Amniotic epithelial cell (primary cell): ENCODE measurements at regions not wholly inside any gene's neighbourhood (a gene's known extent, or its start where the extent isn't known, plus 50 kb on each side); places are given as distances from the start of the nearest gene placed in this dataset.
"Not testable (repeated sequence)": the region's sequence is repeated elsewhere in the genome, so short reads cannot be mapped to it uniquely, and the experiment has no call there.

ENCODE experiments used
- DNase-seq: peaks from one replicate; pipeline ENCODE4 v3.0.0-alpha.2; 2010; ENCODE audit warnings: low read depth

DNA sequence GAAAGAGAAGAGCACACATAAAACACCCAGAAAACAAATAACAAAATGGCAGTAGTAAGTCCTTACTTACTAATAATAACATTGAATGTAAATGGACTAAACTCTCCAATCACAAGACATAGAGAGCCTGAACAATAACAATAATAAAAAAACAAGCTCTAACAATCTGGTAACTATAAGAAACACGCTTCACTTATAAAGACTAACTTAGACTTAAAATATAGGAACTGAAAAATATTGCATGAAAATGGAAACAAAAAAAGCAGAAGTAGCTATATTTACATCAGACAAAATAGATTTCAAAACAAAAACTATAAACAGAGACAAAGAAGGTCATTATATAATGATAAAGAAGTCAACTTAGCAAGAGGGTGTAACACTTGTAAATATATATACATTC is 83.1 kb upstream of the LYPLAL1 start:
- no peak for DNase-seq

DNA sequence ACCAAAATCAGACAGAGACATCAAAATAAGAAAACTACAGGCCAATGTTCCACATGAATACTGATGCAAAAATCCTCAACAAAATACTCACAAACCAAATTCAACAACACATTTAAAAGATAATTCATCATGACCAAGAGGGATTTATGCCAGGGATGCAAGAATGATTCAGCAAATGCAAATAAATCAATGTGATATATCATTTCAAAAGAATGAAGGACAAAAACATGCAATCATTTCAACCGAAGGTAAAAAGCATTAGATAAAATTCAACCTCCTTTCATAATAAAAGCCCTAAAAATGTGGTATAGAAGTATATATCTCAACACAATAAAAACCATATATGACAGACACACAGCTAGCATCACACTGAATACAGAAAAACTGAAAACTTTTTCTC is 81.5 kb upstream of the LYPLAL1 start:
- peak; percentile 70 for DNase-seq

DNA sequence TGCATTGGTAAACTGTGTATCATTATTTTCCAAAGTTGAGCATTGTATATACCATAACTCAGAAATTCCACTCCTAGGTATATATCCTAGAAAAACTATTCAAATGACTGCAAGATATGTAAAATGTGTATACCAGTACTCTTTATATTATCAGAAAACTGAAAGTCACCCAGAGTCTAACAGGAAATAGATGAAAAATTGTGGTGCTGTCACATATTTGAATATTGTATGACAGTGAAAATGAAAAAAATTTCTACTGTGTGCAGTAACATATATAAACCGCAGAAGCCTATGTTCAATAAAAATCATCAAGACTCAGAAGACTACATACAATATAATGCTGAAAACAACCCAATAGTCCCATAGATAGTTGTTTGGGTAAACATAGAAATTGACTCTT is 74.4 kb upstream of the LYPLAL1 start:
- no peak for DNase-seq

DNA sequence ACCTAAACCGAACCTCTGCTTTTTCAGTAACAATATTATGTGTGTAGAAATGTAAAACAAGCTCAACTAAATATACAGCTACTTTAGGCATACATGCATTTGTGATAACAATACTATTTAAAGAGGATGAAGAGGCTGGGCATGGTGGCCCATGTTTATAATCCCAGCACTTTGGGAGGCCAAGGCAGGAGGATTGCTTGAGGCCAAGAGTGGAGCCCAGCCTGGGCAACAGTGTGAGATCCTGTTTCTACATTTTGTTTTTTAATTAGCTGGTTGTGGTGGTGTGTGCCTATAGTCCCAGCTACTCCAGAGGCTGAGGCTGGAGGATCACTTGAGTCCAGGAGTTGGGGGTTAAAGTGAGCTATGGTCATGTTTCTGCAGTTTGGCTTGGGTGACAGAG is 73.6 kb upstream of the LYPLAL1 start:
- no peak for DNase-seq

GRCh38 chr1:219102466-219102865 is 71.2 kb upstream of the LYPLAL1 start:
- not testable (repeated sequence) for DNase-seq

DNA sequence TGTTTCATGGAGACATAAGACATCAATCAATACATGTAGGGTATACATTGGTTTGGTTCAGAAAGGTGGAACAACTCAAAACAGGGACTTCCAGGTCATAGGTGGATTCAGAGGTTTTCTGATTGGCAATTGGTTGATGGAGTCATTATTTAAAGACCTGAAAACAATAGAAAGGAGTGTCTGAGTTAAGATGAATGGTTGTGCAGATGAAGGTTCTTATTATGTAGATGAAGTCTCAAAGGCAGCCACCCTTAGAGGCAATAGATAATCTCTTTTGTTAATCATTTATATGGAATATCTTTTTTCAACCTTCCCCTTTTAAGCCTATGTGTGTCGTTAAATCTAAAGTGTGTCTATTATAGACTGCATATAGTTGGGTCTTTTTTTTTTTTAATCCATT is 67.8 kb upstream of the LYPLAL1 start:
- DNase-seq = no peak

GRCh38 chr1:219109424-219110018 is 64.2 kb upstream of the LYPLAL1 start:
- no peak for DNase-seq

- DNase-seq = no peak
Observed at GRCh38 chr1:219113261-219113660, 60.4 kb upstream of the LYPLAL1 start.

- peak; percentile 20 for DNase-seq
Observed at GRCh38 chr1:219114014-219114413, 59.7 kb upstream of the LYPLAL1 start.

- DNase-seq = peak; percentile 15
Observed at GRCh38 chr1:219119839-219120238, 53.8 kb upstream of the LYPLAL1 start.

- DNase-seq = peak; percentile 80
Observed at GRCh38 chr1:219120624-219121544, 52.8 kb upstream of the LYPLAL1 start.

- no peak for DNase-seq
Observed at GRCh38 chr1:219121679-219122078, 52.0 kb upstream of the LYPLAL1 start.

GRCh38 chr1:219123036-219123435 is 50.6 kb upstream of the LYPLAL1 start:
- DNase-seq = no peak
